GM18508 (cell line): ENCODE measurements at regions not wholly inside any gene's neighbourhood (a gene's known extent, or its start where the extent isn't known, plus 50 kb on each side); places are given as distances from the start of the nearest gene placed in this dataset.

Experiments
- ATAC-seq: cut with Tn5 transposase; IDR thresholded peaks from one replicate; pipeline ENCODE4 v1.9.1; 2021; ENCODE audit warnings: moderate number of reproducible peaks; ENCODE audit not compliant: insufficient read depth, unreplicated experiment

- ATAC-seq, result no peak
Observed at GRCh38 chr1:195946500-195946899, 661.7 kb downstream of the KCNT2 start.

DNA sequence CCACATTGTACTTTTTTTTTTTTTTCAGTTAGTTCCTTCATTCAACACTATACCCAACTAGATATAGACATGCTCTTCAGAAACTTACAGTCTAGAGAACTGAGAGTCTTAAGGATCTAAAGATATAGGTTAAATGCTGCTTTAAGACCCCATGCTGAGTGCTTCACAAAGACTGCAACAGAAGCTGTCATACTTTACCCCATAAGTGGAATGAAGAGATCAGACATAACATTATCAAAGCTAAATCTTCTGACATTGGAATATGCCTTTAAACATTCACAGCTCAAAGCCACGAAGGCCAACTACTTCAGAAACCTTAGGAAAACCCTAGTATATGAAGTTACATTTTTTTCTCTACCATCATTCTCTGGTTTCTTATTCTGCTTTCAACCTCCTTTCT lies 666.4 kb downstream of the KCNT2 start:
- ATAC-seq, result no peak

- ATAC-seq, result no peak
Observed at GRCh38 chr1:195941314-195941713, 666.9 kb downstream of the KCNT2 start.

DNA sequence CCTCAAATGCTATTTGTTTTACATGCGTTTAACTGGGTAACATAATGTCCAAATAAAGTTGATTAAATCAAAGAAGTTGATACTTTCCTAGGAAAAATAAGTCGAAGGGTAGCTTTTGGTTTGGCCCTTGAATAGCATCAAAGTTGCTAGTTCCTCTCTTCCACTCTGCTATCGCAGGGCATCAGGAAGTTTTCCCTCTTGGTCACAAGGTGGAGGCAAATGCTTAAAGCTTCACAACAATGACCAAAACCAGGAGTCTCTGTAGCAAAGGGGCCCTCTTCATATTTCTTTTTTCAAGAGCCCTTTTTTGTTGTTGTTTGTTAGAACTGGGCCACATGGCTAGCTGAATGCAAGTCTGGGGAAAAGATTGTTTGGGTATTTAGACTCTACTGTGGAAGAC lies 668.4 kb downstream of the KCNT2 start:
- no peak for ATAC-seq

- no peak for ATAC-seq
Observed at GRCh38 chr1:195934817-195935553, 673.3 kb downstream of the KCNT2 start.

GRCh38 chr1:195933835-195934234 lies 674.4 kb downstream of the KCNT2 start:
- no peak for ATAC-seq

GRCh38 chr1:195915826-195916225 lies 692.4 kb downstream of the KCNT2 start:
- ATAC-seq, result no peak

GRCh38 chr1:195909061-195909460 lies 699.2 kb downstream of the KCNT2 start:
- no peak for ATAC-seq

- ATAC-seq, result no peak
Observed at GRCh38 chr1:195908121-195908520, 700.1 kb downstream of the KCNT2 start.

GRCh38 chr1:195903203-195903602 lies 705.0 kb downstream of the KCNT2 start:
- ATAC-seq, result no peak

GRCh38 chr1:195902779-195903178 lies 705.5 kb downstream of the KCNT2 start:
- no peak for ATAC-seq

- no peak for ATAC-seq
Observed at GRCh38 chr1:195899762-195900352, 708.4 kb downstream of the KCNT2 start.

DNA sequence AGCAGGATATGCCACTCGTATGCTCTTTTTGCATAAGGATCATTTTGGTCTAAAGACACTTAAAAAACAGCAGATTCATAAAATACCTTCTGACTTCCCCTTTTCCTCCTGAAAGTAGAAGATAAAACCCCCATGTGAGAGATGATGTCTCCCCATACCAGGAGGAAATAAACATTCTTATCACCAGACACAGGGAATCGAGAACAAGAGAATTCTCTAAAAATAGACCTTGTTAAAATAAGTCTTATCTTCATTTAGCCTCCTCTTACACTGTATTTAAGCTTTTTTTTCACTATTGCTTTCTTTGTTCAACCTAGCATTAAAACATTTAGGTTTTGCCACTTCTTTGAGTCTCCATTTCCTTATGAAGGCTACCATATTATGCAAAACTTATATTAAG lies 709.3 kb downstream of the KCNT2 start:
- ATAC-seq, result no peak

GRCh38 chr1:195898373-195898772 lies 709.9 kb downstream of the KCNT2 start:
- ATAC-seq, result no peak

DNA sequence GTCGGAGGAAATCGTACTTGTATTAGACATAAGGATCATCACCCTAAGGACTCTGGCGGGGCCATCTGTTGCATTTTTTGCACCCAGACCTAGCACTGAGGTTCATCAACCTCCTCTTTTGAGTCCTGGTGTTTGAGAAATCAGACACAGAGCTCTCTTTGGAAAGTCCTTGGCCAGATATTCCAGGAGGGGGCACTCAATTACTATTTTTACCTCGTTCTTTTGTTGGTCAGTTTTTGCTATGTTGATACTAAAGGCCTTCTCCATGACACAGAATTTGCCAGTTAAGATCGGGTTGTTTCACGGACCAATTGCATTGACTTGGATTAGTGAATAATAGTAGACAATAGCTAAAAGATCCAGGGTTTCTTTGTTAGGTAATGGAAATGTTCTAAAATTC lies 711.2 kb downstream of the KCNT2 start:
- ATAC-seq, result no peak

- ATAC-seq, result no peak
Observed at GRCh38 chr1:195894411-195894810, 713.8 kb downstream of the KCNT2 start.

DNA sequence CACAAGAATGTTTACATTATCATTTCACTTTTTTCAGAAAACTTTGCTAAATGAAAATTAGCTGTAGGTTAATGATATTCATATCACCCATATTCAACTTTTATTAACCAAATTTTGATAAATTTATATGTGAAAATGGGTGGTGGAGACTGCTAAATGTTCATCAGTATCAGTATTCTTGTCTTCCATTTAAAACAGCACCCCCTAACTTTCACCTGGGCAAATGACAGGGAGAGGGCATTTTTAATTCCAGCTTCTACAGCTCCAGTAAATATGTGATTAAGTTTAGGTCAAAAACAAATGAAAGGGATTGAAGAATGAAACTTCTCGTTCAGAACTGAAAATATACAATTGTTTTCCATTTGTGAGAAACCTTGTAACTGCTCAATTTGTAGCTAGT lies 722.2 kb downstream of the KCNT2 start:
- no peak for ATAC-seq

- no peak for ATAC-seq
Observed at GRCh38 chr1:195878478-195878877, 729.8 kb downstream of the KCNT2 start.

DNA sequence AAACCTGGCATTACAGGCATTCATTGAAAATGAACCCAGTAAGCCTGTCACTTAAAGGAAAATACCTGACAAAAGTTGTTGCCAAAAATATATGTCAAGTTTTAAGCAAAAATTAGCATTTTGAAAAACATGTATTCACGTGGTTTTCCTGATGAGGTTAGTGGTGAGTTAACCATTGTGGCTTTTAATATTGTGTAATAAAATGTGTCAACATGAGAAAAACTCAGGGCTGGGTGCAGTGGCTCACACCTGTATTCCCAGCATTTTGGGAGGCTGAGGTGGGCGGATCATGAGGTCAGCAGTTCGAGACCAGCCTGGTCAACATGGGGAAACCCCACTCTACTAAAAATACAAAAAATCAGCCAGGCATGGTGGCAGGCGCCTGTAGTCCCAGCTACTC lies 731.4 kb downstream of the KCNT2 start:
- ATAC-seq, result no peak

GRCh38 chr1:195872376-195872775 lies 735.9 kb downstream of the KCNT2 start:
- no peak for ATAC-seq

- no peak for ATAC-seq
Observed at GRCh38 chr1:195867638-195868037, 740.6 kb downstream of the KCNT2 start.

- no peak for ATAC-seq
Observed at GRCh38 chr1:195866781-195867222, 741.4 kb downstream of the KCNT2 start.
